SK-N-SH (cell line): ENCODE measurements at regions not wholly inside any gene's neighbourhood (a gene's known extent, or its start where the extent isn't known, plus 50 kb on each side); places are given as distances from the start of the nearest gene placed in this dataset.

Experiments
- CTCF ChIA-PET: fragments of 300-600, 350-600 bp; formaldehyde crosslinking; extraction: SDS; loops from one replicate; lab custom pipeline; 2021; lab: Yijun Ruan, JAX
- POLR2A ChIA-PET: fragments of 350-600 bp; sonication (Branson Sonifier 250); formaldehyde crosslinking; extraction: SDS; loops from one replicate; lab custom pipeline; 2020; ENCODE audit warnings: antibody characterized with exemption, inconsistent platforms; lab: Yijun Ruan, JAX
- DNase-seq: peaks from one replicate; pipeline ENCODE4 v3.0.0; 2012
- H2AFZ ChIP-seq: fragments of 200-600 bp; sonication (generic); 2 replicates; pipeline ENCODE4 v1.8.1; 2016; ENCODE audit warnings: antibody characterized with exemption, mild to moderate bottlenecking, low read depth
- H3F3A ChIP-seq: fragments of 200-600 bp; sonication (generic); replicated peaks from 2 replicates; pipeline ENCODE3; 2016; ENCODE audit warnings: antibody characterized with exemption, mild to moderate bottlenecking; ENCODE audit not compliant: insufficient read depth
- H3K27ac ChIP-seq, 2 experiments: fragments of 200-500 bp in 1 of 2; fragments of 200-600 bp in 1 of 2; sonication (Bioruptor generic) in 1 of 2; sonication (generic), shearing (Covaris generic) in 1 of 2; 2 replicates each; pipeline versions ENCODE4 v1.5.1 to v1.6.1; 2014 to 2016; ENCODE audit warnings: low read depth in 2 of 2, inconsistent platforms in 1 of 2, low read length in 1 of 2, mild to moderate bottlenecking in 1 of 2, mixed read lengths in 1 of 2
- H3K27me3 ChIP-seq: fragments of 200-600 bp; sonication (generic), shearing (Covaris generic); 2 replicates; pipeline ENCODE4 v1.6.1; 2016; ENCODE audit warnings: mixed run types; ENCODE audit not compliant: insufficient read depth
- H3K36me3 ChIP-seq, 2 experiments: fragments of 200-500 bp in 1 of 2; fragments of 200-600 bp in 1 of 2; sonication (Bioruptor generic) in 1 of 2; sonication (generic) in 1 of 2; replicated peaks in 1 of 2; 2 replicates each; pipeline versions ENCODE3 to v1.5.1; 2014 to 2016; ENCODE audit warnings: low read length in 1 of 2, mild to moderate bottlenecking in 1 of 2; ENCODE audit not compliant: insufficient read depth in 2 of 2, control insufficient read depth in 1 of 2
- H3K4me1 ChIP-seq, 2 experiments: fragments of 200-500 bp in 1 of 2; fragments of 200-600 bp in 1 of 2; sonication (Bioruptor generic) in 1 of 2; sonication (generic), shearing (Covaris generic) in 1 of 2; 2 replicates each; pipeline versions ENCODE4 v1.5.1 to v1.6.1; 2014 to 2016; ENCODE audit warnings: low read depth in 1 of 2, low read length in 1 of 2, mixed run types in 1 of 2; ENCODE audit not compliant: insufficient read depth in 2 of 2, control insufficient read depth in 1 of 2
- H3K4me2 ChIP-seq: fragments of 200-600 bp; sonication (generic), shearing (Covaris generic); 2 replicates; pipeline ENCODE4 v1.6.1; 2017; ENCODE audit warnings: mixed run types
- H3K4me3 ChIP-seq, 2 experiments: fragments of 200-500 bp in 1 of 2; fragments of 200-600 bp in 1 of 2; sonication (Bioruptor generic) in 1 of 2; sonication (generic), shearing (Covaris generic) in 1 of 2; 2 replicates each; pipeline versions ENCODE4 v1.5.1 to v1.8.1; 2014 to 2016; ENCODE audit warnings: low read depth in 2 of 2, inconsistent platforms in 1 of 2, low read length in 1 of 2, mild to moderate bottlenecking in 1 of 2, mixed read lengths in 1 of 2, moderate library complexity in 1 of 2
- H3K79me2 ChIP-seq: fragments of 200-600 bp; sonication (generic); 2 replicates; pipeline ENCODE4 v1.8.1; 2017; ENCODE audit warnings: mild to moderate bottlenecking; ENCODE audit not compliant: insufficient read depth
- H3K9ac ChIP-seq: fragments of 200-600 bp; sonication (generic); 2 replicates; pipeline ENCODE4 v1.6.1; 2017; ENCODE audit warnings: mixed run types
- H3K9me2 ChIP-seq: fragments of 200-600 bp; sonication (generic); 2 replicates; pipeline ENCODE4 v1.6.1; 2017; ENCODE audit warnings: mixed run types
- H3K9me3 ChIP-seq: fragments of 200-600 bp; sonication (generic); 2 replicates; pipeline ENCODE4 v1.6.1; 2017; ENCODE audit warnings: mixed run types, mild to moderate bottlenecking, moderate library complexity
- H4K20me1 ChIP-seq: fragments of 200-600 bp; sonication (generic); 2 replicates; pipeline ENCODE4 v1.6.1; 2017; ENCODE audit warnings: mild to moderate bottlenecking, mixed run types; ENCODE audit not compliant: insufficient read depth
- CHD2 ChIP-seq: fragments of 150-350 bp; IDR thresholded peaks from 2 replicates; pipeline ENCODE4 v1.6.1; 2018; ENCODE audit warnings: low read length; ENCODE audit not compliant: partially characterized antibody
- EP300 ChIP-seq, 2 experiments: IDR thresholded peaks; 2 replicates each; pipeline versions ENCODE4 v1.4.0 to v1.6.1; 2012; ENCODE audit warnings: borderline replicate concordance in 1 of 2, low read depth in 1 of 2, low read length in 1 of 2
- EZH2phosphoT487 ChIP-seq: fragments of 200-600 bp; sonication (generic); IDR thresholded peaks from 2 replicates; pipeline ENCODE4 v1.6.1; 2017; ENCODE audit warnings: low read depth, mixed run types, mild to moderate bottlenecking, antibody characterized with exemption, moderate library complexity, borderline replicate concordance
- FOSL2 ChIP-seq: IDR thresholded peaks from 2 replicates; pipeline ENCODE4 v1.4.0; 2012; ENCODE audit warnings: low read depth, mild to moderate bottlenecking, moderate library complexity, borderline replicate concordance
- FOXJ3 ChIP-seq: sonication (generic); formaldehyde crosslinking; IDR thresholded peaks from 2 replicates; pipeline ENCODE4 v1.5.1; 2020; ENCODE audit warnings: mild to moderate bottlenecking, missing genetic modification reagents
- FOXM1 ChIP-seq: IDR thresholded peaks from 2 replicates; pipeline ENCODE4 v1.4.0; 2012; ENCODE audit warnings: low read depth, mild to moderate bottlenecking
- GATA2 ChIP-seq: sonication (generic); formaldehyde crosslinking; IDR thresholded peaks from 2 replicates; pipeline ENCODE4 v1.5.0; 2020; ENCODE audit warnings: mild to moderate bottlenecking, missing genetic modification reagents
- IRF3 ChIP-seq: fragments of 150-350 bp; IDR thresholded peaks from 2 replicates; pipeline ENCODE4 v1.6.1; 2016; ENCODE audit warnings: mild to moderate bottlenecking, low read depth, low read length
- JUND ChIP-seq: IDR thresholded peaks from 2 replicates; pipeline ENCODE4 v1.4.0; 2012
- MAX ChIP-seq: IDR thresholded peaks from 2 replicates; pipeline ENCODE4 v1.4.0; 2012; ENCODE audit warnings: low read depth
- MXI1 ChIP-seq: IDR thresholded peaks from 2 replicates; pipeline ENCODE4 v1.6.1; 2012; ENCODE audit warnings: mild to moderate bottlenecking, low read depth, low read length, improper control_type of control experiment
- NFIC ChIP-seq: IDR thresholded peaks from 2 replicates; pipeline ENCODE4 v1.4.0; 2012; ENCODE audit warnings: borderline replicate concordance
- RCOR1 ChIP-seq: fragments of 150-350 bp; IDR thresholded peaks from 2 replicates; pipeline ENCODE4 v1.6.1; 2017; ENCODE audit warnings: antibody characterized with exemption, low read length
- RFX5 ChIP-seq: IDR thresholded peaks from 2 replicates; pipeline ENCODE4 v1.6.1; 2012; ENCODE audit warnings: mild to moderate bottlenecking, improper control_type of control experiment, low read length
- TAF1 ChIP-seq: IDR thresholded peaks from 2 replicates; pipeline ENCODE4 v1.6.1; 2012; ENCODE audit warnings: low read depth, mild to moderate bottlenecking, low read length, moderate library complexity, borderline replicate concordance
- TCF12 ChIP-seq: IDR thresholded peaks from 2 replicates; pipeline ENCODE4 v1.4.0; 2012
- TEAD4 ChIP-seq: IDR thresholded peaks from 2 replicates; pipeline ENCODE4 v1.4.0; 2012; ENCODE audit warnings: mild to moderate bottlenecking, borderline replicate concordance; ENCODE audit not compliant: insufficient read depth
- YY1 ChIP-seq: IDR thresholded peaks from 2 replicates; pipeline ENCODE4 v1.4.0; 2012; ENCODE audit warnings: low read depth, mild to moderate bottlenecking
- ZBTB33 ChIP-seq: IDR thresholded peaks from 2 replicates; pipeline ENCODE4 v1.4.0; 2012; ENCODE audit warnings: low read depth, borderline replicate concordance
- WGBS: methylation state at CpG from one replicate; pipeline ENCODE4 v1.1.6; 2017; ENCODE audit warnings: low lambda C conversion rate; 5-methylcytosine and 5-hydroxymethylcytosine counted together

GRCh38 chr17:34163123-34163522, 92.0 kb upstream of the CCL2 start:
- POLR2A ChIA-PET, result interaction anchor here (0.5 to 1.5 kb wide), 2 partner anchors 9 to 251 kb away, joined by 3 read pairs; no protein-coding TSS in a partner anchor
- WGBS, result 32% methylated on average over 5 of the region's 5 CpGs
- CTCF ChIA-PET, result interaction anchor here (0.6 to 10.0 kb wide), 20 partner anchors 8 to 438 kb away, joined by 3 to 105 read pairs (median 4); partner anchors contain the start of gene CCL1

More at GRCh38 chr17:34163123-34163522, 92.0 kb upstream of the CCL2 start:
- H3K4me1 ChIP-seq, result no peaks in the 10 kb centered on the region; a peak in 1 of 4 replicates
- H3K4me3 ChIP-seq, result no peak overlapping the region
- H3K9ac ChIP-seq, result no peak overlapping the region
- H3K79me2 ChIP-seq, result no peaks in the 10 kb centered on the region
- TF ChIP-seq TAF1 (no peak), GATA2 (CRISPR knock-in tag) (no peak), EP300 (IDR thresholded peaks at IDR 0.05; ENCODE audit: borderline replicate concordance in 1 of 2, low read depth in 1 of 2, low read length in 1 of 2) (no peak), FOXJ3 (CRISPR knock-in tag) (no peak), EZH2phosphoT487 (no peak), RCOR1 (no peak), TCF12 (no peak), MXI1 (no peak), CHD2 (no peak), JUND (no peak), NFIC (no peak), ZBTB33 (no peak), MAX (no peak), FOSL2 (no peak), RFX5 (no peak), YY1 (no peak), TEAD4 (no peak), FOXM1 (no peak), IRF3 (no peak)
- H3K9me2 ChIP-seq, result no peaks in the 10 kb centered on the region
- no peaks in the 10 kb centered on the region; the same call in 1 of the 2 replicates for H3K27me3 ChIP-seq
- no peak overlapping the region for H2AFZ ChIP-seq
- H4K20me1 ChIP-seq, result no peaks in the 10 kb centered on the region
- DNase-seq, result no peak
- H3F3A ChIP-seq, result no peaks in the 10 kb centered on the region
- no peaks in the 10 kb centered on the region for H3K9me3 ChIP-seq
- H3K4me2 ChIP-seq, result no peak overlapping the region
- H3K36me3 ChIP-seq, result no peaks in the 10 kb centered on the region
- no peak overlapping the region for H3K27ac ChIP-seq
